HG02885 (cell line): ENCODE measurements at regions not wholly inside any gene's neighbourhood (a gene's known extent, or its start where the extent isn't known, plus 50 kb on each side); places are given as distances from the start of the nearest gene placed in this dataset.
A peak's percentile ranks its signal among the peaks of the same experiment; 100 is the strongest.
"Not testable (repeated sequence)": the region's sequence is repeated elsewhere in the genome, so short reads cannot be mapped to it uniquely, and the experiment has no call there.

ENCODE experiments used
- ATAC-seq: cut with Tn5 transposase; IDR thresholded peaks from one replicate; pipeline ENCODE4 v1.9.1; 2021; ENCODE audit warnings: mild to moderate bottlenecking; ENCODE audit not compliant: unreplicated experiment, poor library complexity

DNA sequence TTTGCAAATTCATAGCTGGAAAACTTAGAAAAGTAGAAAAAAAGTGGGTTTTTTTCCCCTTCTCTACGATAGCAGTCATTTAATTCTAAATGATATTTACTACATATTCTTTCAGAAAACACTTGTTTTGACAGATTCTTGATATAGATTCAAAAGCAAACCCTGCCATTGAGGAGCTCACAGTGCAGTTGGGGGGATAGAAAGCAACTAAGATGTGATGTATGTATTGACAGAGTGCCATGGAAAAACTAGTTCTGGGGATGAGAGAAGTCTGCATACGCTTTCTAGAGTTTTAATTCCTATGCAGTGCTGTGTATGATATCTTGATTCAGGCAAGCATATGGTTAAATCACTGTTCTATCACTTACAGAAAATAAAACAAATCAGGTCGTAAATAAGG, 436.6 kb upstream of the GHITM start:
- no peak for ATAC-seq

DNA sequence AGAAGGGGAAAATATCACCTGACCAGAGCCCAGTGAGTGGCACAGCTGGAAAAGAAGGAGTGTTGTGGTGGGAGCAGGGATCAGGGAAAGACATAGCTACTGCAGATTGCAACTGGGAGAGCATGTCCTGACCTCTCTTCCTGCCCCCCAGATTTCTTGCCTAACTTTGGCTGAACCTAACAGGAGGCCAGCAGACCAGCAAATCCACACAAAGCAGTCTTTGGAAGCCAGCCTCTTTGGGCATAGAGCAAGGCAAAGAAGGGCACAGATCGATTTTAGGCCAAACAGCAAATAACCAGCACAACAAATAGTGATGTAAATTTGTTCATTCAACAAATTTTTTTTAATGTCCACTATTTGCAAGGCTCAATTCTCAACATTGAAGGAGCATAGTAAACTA, 433.2 kb upstream of the GHITM start:
- no peak for ATAC-seq

DNA sequence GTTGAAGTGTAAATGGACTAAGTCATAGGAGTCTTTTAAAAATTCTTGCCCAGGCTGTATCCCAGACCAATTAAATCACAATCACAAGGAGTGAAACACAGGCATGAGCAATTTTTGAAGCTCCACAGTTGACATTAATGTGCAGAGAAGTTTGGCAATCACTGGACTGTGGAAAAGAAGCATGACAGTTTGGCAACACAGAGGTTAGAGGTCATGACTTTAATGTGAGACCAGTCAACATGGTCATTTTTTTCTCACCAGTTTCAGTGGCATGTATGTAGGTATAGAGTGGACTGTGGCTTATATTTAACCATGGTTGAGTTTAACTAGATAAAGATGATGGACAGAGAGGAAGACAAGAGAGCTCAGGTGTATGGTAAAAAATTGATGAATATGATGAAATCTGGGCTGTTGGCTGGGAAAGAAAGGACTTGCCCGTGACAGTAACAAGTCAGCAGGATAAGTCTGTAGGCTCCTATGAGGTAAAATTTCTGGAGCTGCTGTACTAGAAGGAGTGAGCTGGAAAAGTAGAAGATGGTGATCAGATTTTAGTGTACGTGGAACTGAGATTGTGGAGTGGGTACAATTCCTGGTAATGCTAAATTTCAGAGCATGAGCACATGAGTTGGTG, 432.2 kb upstream of the GHITM start:
- no peak for ATAC-seq

DNA sequence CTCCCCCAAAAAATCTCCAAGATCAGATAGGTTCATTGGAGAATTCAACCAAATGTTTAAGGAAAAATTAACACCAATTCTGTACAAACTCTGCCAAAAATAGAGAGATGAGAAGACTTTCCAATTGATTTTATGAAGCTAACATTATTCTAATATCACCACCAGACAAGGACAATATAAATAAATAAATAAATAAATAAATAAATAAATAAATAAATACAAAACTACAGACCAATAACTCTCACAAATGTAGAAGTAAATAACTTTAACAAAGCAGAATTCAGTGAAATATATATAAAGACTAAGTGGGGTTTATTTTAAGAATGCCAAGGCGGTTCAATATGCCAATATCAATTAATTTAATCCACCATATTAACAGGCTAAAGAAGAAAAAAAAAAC, 425.9 kb upstream of the GHITM start:
- ATAC-seq = no peak

DNA sequence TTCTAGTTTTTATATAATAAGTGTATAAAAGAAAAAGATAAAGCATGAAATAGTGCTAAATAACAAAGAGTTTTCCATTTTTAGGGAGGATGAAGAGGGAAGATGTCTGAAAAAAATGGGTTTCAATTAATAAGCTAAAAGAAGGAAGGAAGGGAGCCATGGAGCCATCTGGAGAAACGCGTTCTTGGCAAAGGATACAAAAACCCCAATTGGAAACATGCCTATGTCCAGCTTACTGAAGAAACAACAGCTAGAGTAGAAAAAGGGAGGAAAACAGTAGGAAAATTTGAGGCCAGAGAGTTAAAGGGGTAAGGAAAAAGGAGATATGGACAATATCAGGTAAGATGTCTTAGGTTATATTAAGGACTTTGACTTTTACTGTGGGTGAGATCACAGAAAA, 416.2 kb upstream of the GHITM start:
- no peak for ATAC-seq

DNA sequence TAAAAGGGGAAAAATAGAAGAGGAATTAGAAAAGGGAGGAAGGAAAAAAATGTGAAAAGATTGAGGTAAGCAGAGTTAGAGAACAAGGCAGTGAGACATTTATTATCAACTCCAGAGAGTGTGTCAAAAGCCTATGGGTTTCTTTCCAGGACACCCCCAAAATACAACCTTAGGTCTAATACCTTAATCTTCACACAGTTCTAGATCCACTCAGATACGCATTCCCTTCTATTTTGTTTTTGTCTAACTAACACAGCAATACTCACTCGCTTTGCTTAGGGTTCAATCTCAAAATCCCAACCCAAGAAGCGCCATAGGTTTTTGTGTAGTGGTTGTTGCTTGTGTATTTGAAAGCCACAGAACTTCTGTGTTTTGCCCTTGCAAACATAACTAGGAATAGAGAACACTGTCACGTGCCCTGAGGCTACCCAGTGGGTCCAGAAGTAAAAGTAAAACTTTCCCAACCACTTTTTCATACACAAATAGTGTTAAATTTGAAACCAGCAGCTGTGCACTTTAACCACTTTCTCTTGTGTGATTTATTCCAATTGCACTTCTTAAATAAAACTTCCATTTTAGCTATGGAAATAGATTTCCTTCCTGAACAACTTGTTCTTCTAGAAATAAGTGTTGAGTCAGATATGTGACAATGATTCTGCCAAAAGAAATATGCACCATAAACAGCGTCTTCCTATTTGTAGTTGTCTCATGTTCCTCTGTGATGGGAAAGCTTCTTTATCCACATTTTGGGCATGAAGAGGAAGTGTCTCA, 414.7 kb upstream of the GHITM start:
- peak; percentile 94 for ATAC-seq

DNA sequence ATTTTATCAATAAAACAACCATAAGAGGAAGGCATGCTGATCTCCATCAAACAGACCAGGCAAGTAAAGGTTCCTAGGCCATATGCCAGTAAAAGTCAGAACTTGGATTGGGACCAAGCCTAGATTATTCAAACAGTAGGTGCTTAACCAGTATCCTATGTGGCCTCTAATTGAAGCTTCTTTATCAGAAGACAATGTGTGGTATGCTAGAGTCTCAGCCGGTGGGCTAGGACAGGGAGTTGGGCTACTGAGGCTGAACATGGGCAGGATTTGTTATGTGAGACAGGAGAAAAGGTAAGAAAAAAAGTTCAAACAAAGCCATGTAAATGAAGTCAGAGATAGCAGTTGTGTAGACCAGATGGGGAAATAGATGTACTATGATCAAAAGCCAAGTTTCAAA, 413.7 kb upstream of the GHITM start:
- ATAC-seq = no peak

DNA sequence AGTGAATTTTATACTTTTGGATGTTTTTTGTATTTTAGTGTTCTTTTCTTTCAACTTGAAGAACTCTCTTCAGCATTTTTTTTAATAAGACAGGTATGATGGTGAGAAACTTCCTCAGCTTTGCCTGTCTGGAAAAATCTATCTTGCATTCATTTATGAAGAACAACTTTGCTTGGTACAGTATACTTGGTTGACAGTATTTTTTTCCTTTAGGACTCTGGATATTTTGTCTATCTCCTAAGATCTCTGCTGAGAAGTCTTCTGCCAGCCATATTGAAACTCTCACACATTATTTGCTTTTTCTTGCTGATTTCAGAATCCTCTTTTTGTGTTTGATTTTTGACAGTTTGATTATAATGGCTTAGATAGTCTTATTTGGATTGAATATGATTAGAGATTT, 405.0 kb upstream of the GHITM start:
- ATAC-seq = no peak

DNA sequence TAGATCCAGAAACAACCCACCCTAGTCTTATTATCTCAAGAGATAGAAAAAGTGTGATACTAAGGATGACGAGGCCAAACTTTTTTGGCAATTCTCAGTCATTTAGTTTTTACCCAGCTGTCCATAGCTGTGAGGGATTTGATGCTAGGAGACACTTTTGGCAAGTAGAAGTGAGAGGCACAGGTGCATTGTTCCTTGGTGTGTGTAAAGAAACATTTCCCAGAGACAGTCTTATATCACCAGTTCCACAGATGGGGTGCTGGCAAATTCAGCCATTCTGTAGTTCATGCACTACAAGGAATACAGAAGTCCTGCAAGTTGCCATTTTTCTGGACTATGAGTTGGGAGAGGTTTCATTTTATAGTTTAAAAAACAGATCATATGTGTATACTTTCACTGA, 403.3 kb upstream of the GHITM start:
- ATAC-seq = no peak

DNA sequence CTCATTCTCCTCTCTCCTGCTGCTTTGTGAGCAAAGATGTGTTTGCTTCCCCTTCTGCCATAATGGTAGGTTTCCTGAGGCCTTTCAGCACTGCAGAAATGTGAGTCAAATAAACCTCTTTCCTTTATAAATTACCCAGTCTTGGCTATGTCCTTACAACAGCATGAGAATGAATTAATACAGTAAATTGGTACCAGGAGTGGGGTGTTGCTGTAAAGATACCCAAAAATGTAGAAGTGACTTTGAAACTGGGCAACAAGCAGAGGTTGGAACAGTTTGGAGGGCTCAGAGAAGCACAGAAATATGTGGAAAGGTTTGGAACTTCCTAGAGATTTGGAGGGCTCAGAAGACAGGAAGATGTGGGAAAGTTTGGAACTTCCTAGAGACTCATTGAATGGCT, 388.7 kb upstream of the GHITM start:
- ATAC-seq = no peak

DNA sequence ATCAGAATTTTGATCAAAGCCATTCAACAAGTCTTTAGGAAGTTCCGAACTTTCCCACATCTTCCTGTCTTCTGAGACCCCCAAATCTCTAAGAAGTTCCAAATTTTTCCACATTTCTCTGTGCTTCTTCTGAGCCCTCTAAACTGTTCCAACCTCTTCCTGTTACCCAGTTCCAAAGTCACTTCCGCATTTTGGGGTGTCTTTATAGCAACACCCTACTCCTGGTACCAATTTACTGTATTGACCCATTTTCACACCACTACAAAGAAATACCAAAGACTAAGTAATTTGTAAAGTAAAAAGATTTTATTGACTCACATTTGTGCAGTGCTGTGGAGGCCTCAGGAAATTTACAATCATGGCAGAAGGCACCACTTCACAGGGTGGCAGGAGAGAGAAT, 385.8 kb upstream of the GHITM start:
- ATAC-seq = no peak

DNA sequence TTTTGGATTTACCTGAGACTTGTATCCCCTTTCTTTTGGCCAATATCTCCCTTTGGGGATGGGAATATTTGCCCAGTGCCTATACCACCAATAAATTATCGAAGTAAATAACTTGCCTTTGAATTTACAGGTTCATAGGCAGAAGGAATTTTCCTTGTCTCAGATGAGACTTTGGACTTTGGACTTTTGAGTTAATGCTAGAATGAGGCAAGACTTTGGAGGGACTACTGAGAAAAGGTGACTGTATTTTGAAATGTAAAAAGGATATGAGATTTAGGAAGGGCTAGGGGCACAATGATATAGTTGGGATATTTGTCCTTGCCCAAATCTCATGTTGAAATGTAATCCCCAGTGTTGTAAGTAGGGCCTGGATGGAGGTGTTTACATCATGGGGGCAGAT, 384.5 kb upstream of the GHITM start:
- no peak for ATAC-seq

DNA sequence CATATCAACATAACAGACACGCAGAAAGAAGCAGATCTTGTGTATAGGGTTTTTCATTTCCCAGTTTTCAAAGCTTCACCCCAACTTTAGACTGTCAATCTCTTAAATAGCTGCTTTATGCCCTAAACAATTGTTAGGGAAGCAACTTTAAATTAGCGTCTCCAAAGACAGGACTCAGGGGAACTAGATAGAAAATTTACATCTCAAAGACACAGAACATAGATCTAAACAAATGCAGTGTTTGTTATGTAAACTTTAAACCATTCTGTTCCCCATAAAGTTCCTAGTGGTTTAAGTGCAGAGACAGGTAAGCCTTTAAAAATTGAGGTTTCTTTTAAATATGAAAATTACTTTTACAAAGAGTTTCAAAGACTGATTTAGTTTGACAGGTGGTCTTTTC, 379.2 kb upstream of the GHITM start:
- no peak for ATAC-seq

DNA sequence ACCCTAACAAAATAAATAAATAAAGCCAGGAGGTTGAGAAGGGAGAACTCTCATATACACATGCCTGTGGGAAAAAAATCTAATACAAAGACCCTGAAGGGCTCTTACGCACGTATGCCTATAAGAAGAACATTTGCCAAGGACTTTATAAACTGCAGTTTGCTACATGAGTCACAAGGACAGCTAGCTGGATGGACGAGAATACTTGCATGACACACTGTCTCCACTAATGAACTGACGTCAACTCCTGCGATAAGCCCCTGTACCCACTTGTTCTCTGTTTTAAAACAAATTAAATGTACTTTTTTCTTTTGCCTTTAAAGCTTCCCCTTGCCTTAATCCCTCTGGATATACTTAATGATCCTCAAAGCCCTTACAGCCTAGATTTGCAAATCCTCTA, 374.6 kb upstream of the GHITM start:
- no peak for ATAC-seq

DNA sequence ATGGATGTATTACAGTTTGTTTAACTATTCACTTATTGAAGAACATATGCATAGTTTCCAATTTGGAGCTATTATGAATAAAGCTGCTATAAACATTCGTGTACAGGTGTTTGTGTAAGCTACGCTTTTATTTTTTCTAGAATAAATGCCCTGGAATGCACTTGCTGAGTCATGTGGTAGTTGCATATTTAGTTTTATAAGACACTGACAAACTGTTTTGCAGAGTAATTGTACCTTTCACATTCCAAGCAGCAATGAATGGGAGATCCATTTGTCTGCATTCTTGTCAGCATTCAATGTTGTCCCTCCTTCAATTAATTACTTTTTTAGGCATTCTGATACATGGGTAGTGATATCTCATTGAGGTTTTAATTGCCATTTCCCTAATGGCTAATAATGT, 373.6 kb upstream of the GHITM start:
- ATAC-seq = no peak

DNA sequence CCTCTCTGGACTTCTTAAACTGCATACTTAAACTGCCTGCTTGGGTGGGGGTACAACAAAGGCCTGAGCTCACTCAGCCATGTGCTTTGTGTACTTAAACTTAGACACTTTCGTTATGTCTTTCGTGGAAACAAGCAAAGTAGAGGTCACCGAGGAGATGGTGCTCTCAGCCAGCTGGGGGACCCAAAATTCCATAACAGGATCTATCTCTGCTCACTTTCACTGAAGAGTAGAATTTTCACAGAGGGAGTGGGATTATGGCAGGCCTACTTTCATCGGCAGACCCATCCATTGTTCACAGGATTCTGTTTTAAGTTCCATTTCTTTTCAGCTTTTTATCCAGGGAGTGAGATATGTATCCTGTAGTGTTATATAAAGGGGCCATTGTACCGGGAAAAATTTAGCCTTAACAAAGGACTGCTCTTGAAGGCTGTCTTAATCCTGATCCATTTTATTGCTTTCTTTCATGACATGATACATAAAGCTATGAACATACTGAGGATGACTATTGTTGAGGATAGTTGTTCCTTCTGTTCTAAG, 370.0 kb upstream of the GHITM start:
- no peak for ATAC-seq

DNA sequence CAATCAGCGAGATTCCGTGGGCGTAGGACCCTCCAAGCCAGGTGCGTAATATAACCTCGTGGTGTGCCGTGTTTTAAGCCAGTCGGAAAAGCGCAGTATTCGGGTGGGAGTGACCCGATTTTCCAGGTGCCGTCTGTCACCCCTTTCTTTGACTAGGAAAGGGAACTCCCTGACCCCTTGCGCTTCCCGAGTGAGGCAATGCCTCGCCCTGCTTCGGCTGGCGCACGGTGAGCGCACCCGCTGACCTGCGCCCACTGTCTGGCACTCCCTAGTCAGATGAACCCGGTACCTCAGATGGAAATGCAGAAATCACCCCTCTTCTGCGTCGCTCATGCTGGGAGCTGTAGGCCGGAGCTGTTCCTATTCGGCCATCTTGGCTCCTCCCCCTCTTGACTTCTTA, 352.6 kb upstream of the GHITM start:
- ATAC-seq = not testable (repeated sequence)

DNA sequence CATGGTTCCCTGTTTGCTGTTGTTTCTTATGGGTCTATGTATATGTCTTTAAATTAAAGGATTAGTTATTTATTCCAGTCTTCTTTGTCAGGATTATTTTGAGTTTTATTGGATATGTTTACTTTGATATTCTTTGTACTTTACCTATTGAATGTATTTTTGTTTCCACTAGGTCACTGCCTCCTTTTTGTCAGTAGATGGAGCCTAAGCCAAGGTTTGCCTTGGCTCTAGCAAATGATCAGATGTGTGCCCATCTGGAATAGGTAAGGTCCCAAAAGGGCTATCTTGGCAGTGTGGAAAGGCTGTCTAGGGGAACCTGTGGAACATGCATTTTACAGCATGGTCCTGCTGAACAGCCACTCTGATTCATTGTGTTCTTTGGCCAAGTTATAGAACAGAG, 337.3 kb upstream of the GHITM start:
- no peak for ATAC-seq

DNA sequence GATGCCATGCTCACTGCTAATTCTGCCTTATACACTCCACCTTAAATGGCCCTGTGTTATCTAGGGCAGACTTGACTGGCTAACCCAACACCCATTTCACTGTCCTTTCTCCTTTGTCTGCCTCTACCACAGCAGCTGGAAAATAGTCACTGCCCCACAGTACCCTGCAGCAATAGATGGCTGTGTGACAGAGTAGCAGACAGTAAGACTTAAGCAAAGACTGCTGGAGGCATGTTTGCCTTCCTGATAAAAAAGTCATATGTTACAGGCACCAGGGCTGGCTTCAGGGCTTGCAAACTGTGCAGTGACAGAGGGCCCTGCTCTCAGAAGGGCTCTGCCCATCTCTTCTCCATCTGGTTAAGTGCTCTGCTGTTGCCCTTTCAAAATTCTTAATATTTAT, 332.6 kb upstream of the GHITM start:
- ATAC-seq = no peak

DNA sequence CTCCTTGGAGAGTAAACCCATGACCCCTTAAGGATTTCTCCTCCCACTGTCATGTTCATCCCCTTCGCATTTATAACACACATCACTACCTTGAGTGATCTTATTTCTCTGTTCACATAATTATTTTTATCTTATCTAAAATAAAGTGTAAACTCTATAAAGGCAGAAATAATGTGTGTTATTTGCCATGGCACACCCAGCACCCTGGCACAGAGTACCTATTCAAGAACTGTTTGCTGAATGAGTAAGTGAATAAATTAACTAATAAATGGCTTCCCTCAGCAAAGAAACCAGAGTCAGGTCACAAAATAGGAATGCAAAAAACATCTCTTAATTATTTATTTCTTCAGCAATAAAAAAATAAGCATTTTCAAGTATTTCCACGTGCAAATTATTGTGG, 330.3 kb upstream of the GHITM start:
- no peak for ATAC-seq

DNA sequence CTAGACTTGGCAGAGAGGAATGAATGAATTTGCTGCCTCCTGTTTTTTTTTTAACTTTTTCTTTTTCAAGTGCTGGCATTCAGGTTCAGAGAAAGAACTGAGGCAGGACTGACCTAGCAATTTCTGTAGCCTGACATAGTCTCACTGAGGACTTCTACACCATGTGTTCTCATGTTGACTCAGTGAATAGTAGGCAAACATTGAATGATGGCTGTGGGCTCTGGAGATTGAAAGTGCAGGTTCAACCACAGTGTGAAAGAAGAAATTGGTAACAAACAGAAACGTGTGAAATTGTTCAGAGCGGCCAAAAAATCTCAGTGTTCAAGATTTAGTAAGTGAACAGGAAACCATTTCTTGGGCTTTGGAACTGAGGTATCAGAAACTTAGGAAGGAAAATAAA, 322.4 kb upstream of the GHITM start:
- peak; percentile 88 for ATAC-seq

DNA sequence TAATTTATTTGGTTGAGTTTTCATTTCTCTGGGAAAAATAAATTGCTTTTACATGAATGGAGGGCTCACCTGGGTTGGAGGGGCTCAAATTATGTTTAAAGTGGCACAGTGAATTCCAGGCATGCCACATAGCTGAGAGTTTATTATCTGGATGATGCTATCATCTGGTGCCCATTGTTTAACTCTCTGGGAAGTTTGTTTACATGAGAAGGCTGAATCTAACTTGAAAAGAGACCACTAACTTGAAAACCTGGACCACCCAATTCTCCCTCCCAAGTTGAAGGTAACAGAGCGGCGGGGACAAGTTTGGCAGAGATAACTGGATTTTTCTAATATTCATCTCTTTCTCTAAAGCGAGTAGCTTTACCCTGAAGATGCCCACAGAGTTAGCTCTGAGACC, 321.5 kb upstream of the GHITM start:
- ATAC-seq = no peak
